B cell (primary cell): ENCODE measurements at regions not wholly inside any gene's neighbourhood (a gene's known extent, or its start where the extent isn't known, plus 50 kb on each side); places are given as distances from the start of the nearest gene placed in this dataset.

ENCODE experiments used
- ATAC-seq: fragments of 200-7000 bp; cut with Tn5 transposase; one replicate; pipeline ENCODE4 v1.10.0; 2021; ENCODE audit warnings: low read depth, mild to moderate bottlenecking, moderate number of reproducible peaks, moderate library complexity
- CTCF ChIA-PET: fragments of 350-600 bp; sonication (Branson Sonifier 250); formaldehyde crosslinking; loops from one replicate; lab custom pipeline; 2021; ENCODE audit warnings: antibody characterized with exemption, inconsistent platforms; lab: Charles Lee
- POLR2A ChIA-PET: fragments of 350-600 bp; sonication (Branson Sonifier 250); formaldehyde crosslinking; loops from one replicate; lab custom pipeline; 2021; ENCODE audit warnings: antibody characterized with exemption; lab: Charles Lee
- DNase-seq: peaks from one replicate; pipeline ENCODE4 v3.0.0; 2013
- H2AFZ ChIP-seq: 2 replicates; pipeline ENCODE4 v1.6.1; 2012; ENCODE audit warnings: mild to moderate bottlenecking, low read depth, low read length; ENCODE audit not compliant: insufficient read depth, poor library complexity, severe bottlenecking
- H3K27ac ChIP-seq, 2 donors: 1 replicate in 1 of 2; 2 replicates in 1 of 2; pipeline ENCODE4 v1.5.1; 2012 to 2013; ENCODE audit warnings: low read length in 2 of 2, mild to moderate bottlenecking in 2 of 2, moderate library complexity in 1 of 2
- H3K27me3 ChIP-seq, 4 experiments: fragments of 200-600 bp in 1 of 4; sonication (generic) in 1 of 4; replicated peaks in 1 of 4; 1 replicate in 2 of 4; 2 replicates in 2 of 4; pipeline versions ENCODE4 v1.6.1 to v1.7.0; 2013 to 2016; ENCODE audit warnings: low read length in 3 of 4, mild to moderate bottlenecking in 2 of 4, mixed read lengths in 1 of 4, moderate library complexity in 1 of 4; ENCODE audit not compliant: insufficient read depth in 4 of 4, control insufficient read depth in 3 of 4; ENCODE audit errors: control extremely low read depth in 1 of 4
- H3K36me3 ChIP-seq, 2 experiments: replicated peaks in 1 of 2; 1 replicate in 1 of 2; 2 replicates in 1 of 2; pipeline versions ENCODE4 v1.6.1 to v1.7.1; 2013; ENCODE audit warnings: low read length in 1 of 2; ENCODE audit not compliant: insufficient read depth in 2 of 2, control insufficient read depth in 1 of 2; ENCODE audit errors: control extremely low read depth in 1 of 2, extremely low read depth in 1 of 2
- H3K4me1 ChIP-seq, 2 donors: fragments of 200-600 bp in 1 of 2; sonication (generic) in 1 of 2; 1 replicate in 1 of 2; 2 replicates in 1 of 2; pipeline versions ENCODE4 v1.5.1 to v1.6.1; 2013 to 2017; ENCODE audit warnings: low read length in 2 of 2; ENCODE audit not compliant: control insufficient read depth in 2 of 2, insufficient read depth in 2 of 2
- H3K4me2 ChIP-seq: replicated peaks from 2 replicates; pipeline ENCODE3; 2012; ENCODE audit warnings: mild to moderate bottlenecking, low read depth, low read length; ENCODE audit not compliant: poor library complexity, severe bottlenecking
- H3K4me3 ChIP-seq, 5 experiments: fragments of 200-600 bp in 1 of 5; sonication (generic) in 1 of 5; 1 replicate in 3 of 5; 2 replicates in 2 of 5; pipeline versions ENCODE4 v1.5.1 to v1.7.0; 2011 to 2016; ENCODE audit warnings: low read length in 4 of 5, mild to moderate bottlenecking in 4 of 5, low read depth in 2 of 5, control low read depth in 1 of 5, moderate library complexity in 1 of 5; ENCODE audit not compliant: insufficient read depth in 1 of 5; ENCODE audit errors: control extremely low read depth in 1 of 5, extremely low read depth in 1 of 5
- H3K79me2 ChIP-seq: fragments of 200-600 bp; sonication (generic); one replicate; pipeline ENCODE4 v1.6.0; 2016; ENCODE audit warnings: low read length; ENCODE audit not compliant: control insufficient read depth, insufficient read depth
- H3K9ac ChIP-seq: fragments of 200-600 bp; sonication (generic); 2 replicates; pipeline ENCODE4 v1.6.1; 2017; ENCODE audit warnings: mild to moderate bottlenecking, low read length, moderate library complexity
- H3K9me3 ChIP-seq, 3 donors: one replicate each; pipeline versions ENCODE4 v1.6.1 to v1.7.1; 2013; ENCODE audit warnings: low read length in 2 of 3; ENCODE audit not compliant: control insufficient read depth in 2 of 3, insufficient read depth in 1 of 3; ENCODE audit errors: control extremely low read depth in 1 of 3
- H4K20me1 ChIP-seq: 2 replicates; pipeline ENCODE4 v1.6.0; 2012; ENCODE audit warnings: mild to moderate bottlenecking, low read length; ENCODE audit not compliant: insufficient read depth, control insufficient read depth, poor library complexity, severe bottlenecking
- H3K27ac Mint-ChIP-seq: one replicate; pipeline ENCODE4 v1.8.0; 2021; ENCODE audit warnings: mixed read lengths
- H3K27me3 Mint-ChIP-seq: one replicate; pipeline ENCODE4 v1.8.0; 2021; ENCODE audit warnings: mixed read lengths
- H3K4me1 Mint-ChIP-seq: one replicate; pipeline ENCODE4 v1.8.0; 2021; ENCODE audit warnings: mixed read lengths
- H3K4me3 Mint-ChIP-seq: one replicate; pipeline ENCODE4 v1.8.0; 2021; ENCODE audit warnings: mixed read lengths
- H3K9me3 Mint-ChIP-seq: one replicate; pipeline ENCODE4 v1.8.0; 2022; ENCODE audit warnings: mixed read lengths; ENCODE audit not compliant: insufficient read depth
- CTCF ChIP-seq: fragments of 200-600 bp; IDR thresholded peaks from one replicate; pipeline ENCODE4 v1.8.0; 2022; ENCODE audit warnings: antibody characterized with exemption, mild to moderate bottlenecking
- EZH2 ChIP-seq: IDR thresholded peaks from 2 replicates; pipeline ENCODE4 v1.6.1; 2012; ENCODE audit warnings: borderline replicate concordance, low read depth, mild to moderate bottlenecking, moderate library complexity, low read length; ENCODE audit not compliant: insufficient read depth, poor library complexity, severe bottlenecking
- WGBS: methylation state at CpG from one replicate; pipeline ENCODE4 v1.1.5; 2013; ENCODE audit warnings: missing lambda C conversion rate; ENCODE audit not compliant: insufficient coverage; 5-methylcytosine and 5-hydroxymethylcytosine counted together
- intact Hi-C: fragments of 100-400 bp; cut with micrococcal nuclease; formaldehyde crosslinking; loops from one replicate; pipeline ENCODE4 v1.10.0; 2022

GRCh38 chr2:240287496-240288086 is 147.1 kb upstream of the OTOS start:
- no peak for ATAC-seq
- Mint-ChIP-seq H3K4me3 (no peak overlapping the region), H3K9me3 (peaks cover 2% of the 10 kb centered on the region)

GRCh38 chr2:240288087-240288521 is 147.4 kb upstream of the GPC1 start:
- CTCF ChIA-PET: no interaction called here
- H3K4me1 Mint-ChIP-seq: no peaks in the 10 kb centered on the region
- H3K36me3 ChIP-seq: no peaks in the 10 kb centered on the region

More at GRCh38 chr2:240287496-240288086, 147.1 kb upstream of the OTOS start:
- POLR2A ChIA-PET: no interaction called here
- CTCF ChIA-PET: no interaction called here
- Histone ChIP-seq H3K27me3 (no peaks in the 10 kb centered on the region), H3K27ac (no peak overlapping the region), H3K4me2 (no peak overlapping the region), H3K4me3 (no peak overlapping the region), H3K36me3 (no peaks in the 10 kb centered on the region), H2AFZ (no peak overlapping the region), H3K79me2 (no peaks in the 10 kb centered on the region), H4K20me1 (no peaks in the 10 kb centered on the region), H3K9ac (no peak overlapping the region), H3K9me3 (peaks cover 0 to 4% (median 1%) of the 10 kb centered on the region in 3 donors), H3K4me1 (no peaks in the 10 kb centered on the region)
- TF ChIP-seq CTCF: no peak
- TF ChIP-seq EZH2: no peak
- H3K27ac Mint-ChIP-seq: no peak overlapping the region
- intact Hi-C loops: no loop called here
- 78% methylated on average over 10 of the region's 11 CpGs for WGBS
- no peaks in the 10 kb centered on the region for H3K4me1 Mint-ChIP-seq
- H3K27me3 Mint-ChIP-seq: no peaks in the 10 kb centered on the region
- DNase-seq: no peak

More at GRCh38 chr2:240288087-240288521, 147.4 kb upstream of the GPC1 start:
- Histone ChIP-seq H3K79me2 (no peaks in the 10 kb centered on the region), H3K4me1 (no peaks in the 10 kb centered on the region), H3K4me3 (no peak overlapping the region), H3K9ac (no peak overlapping the region), H3K27me3 (no peaks in the 10 kb centered on the region), H3K4me2 (no peak overlapping the region), H2AFZ (no peak overlapping the region), H3K9me3 (peaks cover 0 to 4% (median 1%) of the 10 kb centered on the region in 3 donors), H4K20me1 (no peaks in the 10 kb centered on the region), H3K27ac (no peak overlapping the region)
- POLR2A ChIA-PET: no interaction called here
- DNase-seq: no peak
- ATAC-seq: no peak
- TF ChIP-seq CTCF: no peak
- TF ChIP-seq EZH2: no peak
- WGBS: 80% methylated on average over 7 of the region's 7 CpGs
- intact Hi-C loops: no loop called here
- H3K9me3 Mint-ChIP-seq: peaks cover 2% of the 10 kb centered on the region
- H3K27me3 Mint-ChIP-seq: no peaks in the 10 kb centered on the region
- no peak overlapping the region for H3K4me3 Mint-ChIP-seq
- no peak overlapping the region for H3K27ac Mint-ChIP-seq
